COLO668 (cell line): ENCODE measurements at regions not wholly inside any gene's neighbourhood (a gene's known extent, or its start where the extent isn't known, plus 50 kb on each side); places are given as distances from the start of the nearest gene placed in this dataset.

Experiments used
- DNase-seq: peaks from one replicate; lab custom pipeline; 2025; ENCODE audit not compliant: unreplicated experiment; lab: John Stamatoyannopoulos, UW

- DNase-seq = no peak
Measured at GRCh38 chr9:10674586-10674985, 61.8 kb upstream of the PTPRD start.

GRCh38 chr9:10678010-10678409, 65.2 kb upstream of the PTPRD start:
- DNase-seq = no peak

- no peak for DNase-seq
Measured at GRCh38 chr9:10678790-10679189, 66.0 kb upstream of the PTPRD start.

- DNase-seq = no peak
Measured at GRCh38 chr9:10686943-10687342, 74.1 kb upstream of the PTPRD start.

GRCh38 chr9:10690546-10690945, 77.7 kb upstream of the PTPRD start:
- DNase-seq = no peak

- DNase-seq = no peak
Measured at GRCh38 chr9:10697044-10697443, 84.2 kb upstream of the PTPRD start.

- no peak for DNase-seq
Measured at GRCh38 chr9:10700291-10700690, 87.5 kb upstream of the PTPRD start.

- DNase-seq = no peak
Measured at GRCh38 chr9:10700915-10701314, 88.1 kb upstream of the PTPRD start.

GRCh38 chr9:10701906-10702305, 89.1 kb upstream of the PTPRD start:
- no peak for DNase-seq

- no peak for DNase-seq
Measured at GRCh38 chr9:10703139-10703538, 90.3 kb upstream of the PTPRD start.

- no peak for DNase-seq
Measured at GRCh38 chr9:10704720-10705119, 91.9 kb upstream of the PTPRD start.

GRCh38 chr9:10705383-10705782, 92.6 kb upstream of the PTPRD start:
- DNase-seq = no peak

- no peak for DNase-seq
Measured at GRCh38 chr9:10706788-10707187, 94.0 kb upstream of the PTPRD start.

- DNase-seq = no peak
Measured at GRCh38 chr9:10721301-10721700, 108.5 kb upstream of the PTPRD start.

GRCh38 chr9:10729213-10729612, 116.4 kb upstream of the PTPRD start:
- DNase-seq = no peak

- DNase-seq = no peak
Measured at GRCh38 chr9:10744669-10745068, 131.9 kb upstream of the PTPRD start.

GRCh38 chr9:10753474-10753873, 140.7 kb upstream of the PTPRD start:
- DNase-seq = no peak

GRCh38 chr9:10764481-10764880, 151.7 kb upstream of the PTPRD start:
- no peak for DNase-seq

- no peak for DNase-seq
Measured at GRCh38 chr9:10773136-10773535, 160.3 kb upstream of the PTPRD start.

GRCh38 chr9:10774051-10774450, 161.2 kb upstream of the PTPRD start:
- no peak for DNase-seq

- no peak for DNase-seq
Measured at GRCh38 chr9:10785255-10785654, 172.5 kb upstream of the PTPRD start.

GRCh38 chr9:10793306-10793705, 180.5 kb upstream of the PTPRD start:
- no peak for DNase-seq

- DNase-seq = no peak
Measured at GRCh38 chr9:10804486-10804885, 191.7 kb upstream of the PTPRD start.

- DNase-seq = no peak
Measured at GRCh38 chr9:10806868-10807267, 194.1 kb upstream of the PTPRD start.
